A549 (cell line): ENCODE measurements at regions not wholly inside any gene's neighbourhood (a gene's known extent, or its start where the extent isn't known, plus 50 kb on each side); places are given as distances from the start of the nearest gene placed in this dataset.

Source experiments
- EHMT2 ChIP-seq: fragments of 200-600 bp; sonication (generic); IDR thresholded peaks from 2 replicates; pipeline ENCODE4 v1.6.1; 2016; ENCODE audit warnings: antibody characterized with exemption, low read depth, mild to moderate bottlenecking, moderate library complexity
- NFE2L2 ChIP-seq: fragments of 150-350 bp; conservative IDR thresholded peaks from 2 replicates; pipeline ENCODE4 v1.6.1; 2014; ENCODE audit warnings: low read length
- TF ChIP-seq, protein P1 (sequence below): fragments of >200 bp; sonication (Bioruptor Twin); formaldehyde crosslinking; IDR thresholded peaks from 3 replicates; pipeline ENCODE4 v1.6.1; 2016
- TF ChIP-seq, protein P2 (sequence below): fragments of >200 bp; sonication (Bioruptor Twin); formaldehyde crosslinking; IDR thresholded peaks from 3 replicates; pipeline ENCODE4 v1.5.1; 2016
- TF ChIP-seq, protein P3 (sequence below): fragments of 250-450 bp; sonication (Bioruptor Pico); IDR thresholded peaks from 2 replicates; pipeline ENCODE4 v1.5.0; 2021; ENCODE audit warnings: mild to moderate bottlenecking, moderate library complexity, borderline replicate concordance

DNA sequence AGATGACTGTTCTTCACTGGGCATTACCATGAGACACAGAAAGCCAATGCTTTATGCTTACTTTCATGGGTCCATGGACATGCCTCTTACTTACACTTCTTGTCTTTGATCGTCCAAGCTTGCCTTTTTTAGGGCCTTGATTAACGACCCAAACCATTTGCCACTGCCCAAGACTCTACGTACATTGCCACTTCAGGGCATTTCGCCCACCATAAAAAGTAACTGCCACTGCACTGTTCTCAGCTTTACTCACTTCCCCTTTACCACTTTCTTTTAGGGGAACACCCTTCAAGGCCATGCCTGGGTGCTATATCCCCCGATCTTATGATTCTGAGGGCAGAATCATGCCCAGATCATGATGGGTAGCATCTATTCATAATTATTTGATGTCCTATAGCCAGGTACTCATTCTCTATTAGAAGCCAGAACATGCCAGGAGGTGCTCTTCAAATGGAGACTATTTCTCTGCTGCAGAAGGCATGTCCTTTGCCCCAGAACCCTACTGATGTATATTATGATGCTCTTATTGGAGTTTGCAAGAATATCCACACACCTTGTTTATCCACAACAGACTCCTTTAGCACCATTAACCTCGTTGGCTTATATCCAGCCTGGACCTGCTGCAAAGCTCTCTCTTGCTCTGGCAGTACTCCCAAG lies 64.1 kb upstream of the RAD23B start:
- TF ChIP-seq EHMT2: no peak
- TF ChIP-seq, protein P1, sequence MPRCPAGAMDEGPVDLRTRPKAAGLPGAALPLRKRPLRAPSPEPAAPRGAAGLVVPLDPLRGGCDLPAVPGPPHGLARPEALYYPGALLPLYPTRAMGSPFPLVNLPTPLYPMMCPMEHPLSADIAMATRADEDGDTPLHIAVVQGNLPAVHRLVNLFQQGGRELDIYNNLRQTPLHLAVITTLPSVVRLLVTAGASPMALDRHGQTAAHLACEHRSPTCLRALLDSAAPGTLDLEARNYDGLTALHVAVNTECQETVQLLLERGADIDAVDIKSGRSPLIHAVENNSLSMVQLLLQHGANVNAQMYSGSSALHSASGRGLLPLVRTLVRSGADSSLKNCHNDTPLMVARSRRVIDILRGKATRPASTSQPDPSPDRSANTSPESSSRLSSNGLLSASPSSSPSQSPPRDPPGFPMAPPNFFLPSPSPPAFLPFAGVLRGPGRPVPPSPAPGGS: no peak
- TF ChIP-seq, protein P2, sequence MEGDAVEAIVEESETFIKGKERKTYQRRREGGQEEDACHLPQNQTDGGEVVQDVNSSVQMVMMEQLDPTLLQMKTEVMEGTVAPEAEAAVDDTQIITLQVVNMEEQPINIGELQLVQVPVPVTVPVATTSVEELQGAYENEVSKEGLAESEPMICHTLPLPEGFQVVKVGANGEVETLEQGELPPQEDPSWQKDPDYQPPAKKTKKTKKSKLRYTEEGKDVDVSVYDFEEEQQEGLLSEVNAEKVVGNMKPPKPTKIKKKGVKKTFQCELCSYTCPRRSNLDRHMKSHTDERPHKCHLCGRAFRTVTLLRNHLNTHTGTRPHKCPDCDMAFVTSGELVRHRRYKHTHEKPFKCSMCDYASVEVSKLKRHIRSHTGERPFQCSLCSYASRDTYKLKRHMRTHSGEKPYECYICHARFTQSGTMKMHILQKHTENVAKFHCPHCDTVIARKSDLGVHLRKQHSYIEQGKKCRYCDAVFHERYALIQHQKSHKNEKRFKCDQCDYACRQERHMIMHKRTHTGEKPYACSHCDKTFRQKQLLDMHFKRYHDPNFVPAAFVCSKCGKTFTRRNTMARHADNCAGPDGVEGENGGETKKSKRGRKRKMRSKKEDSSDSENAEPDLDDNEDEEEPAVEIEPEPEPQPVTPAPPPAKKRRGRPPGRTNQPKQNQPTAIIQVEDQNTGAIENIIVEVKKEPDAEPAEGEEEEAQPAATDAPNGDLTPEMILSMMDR: no peak
- TF ChIP-seq, protein P3, sequence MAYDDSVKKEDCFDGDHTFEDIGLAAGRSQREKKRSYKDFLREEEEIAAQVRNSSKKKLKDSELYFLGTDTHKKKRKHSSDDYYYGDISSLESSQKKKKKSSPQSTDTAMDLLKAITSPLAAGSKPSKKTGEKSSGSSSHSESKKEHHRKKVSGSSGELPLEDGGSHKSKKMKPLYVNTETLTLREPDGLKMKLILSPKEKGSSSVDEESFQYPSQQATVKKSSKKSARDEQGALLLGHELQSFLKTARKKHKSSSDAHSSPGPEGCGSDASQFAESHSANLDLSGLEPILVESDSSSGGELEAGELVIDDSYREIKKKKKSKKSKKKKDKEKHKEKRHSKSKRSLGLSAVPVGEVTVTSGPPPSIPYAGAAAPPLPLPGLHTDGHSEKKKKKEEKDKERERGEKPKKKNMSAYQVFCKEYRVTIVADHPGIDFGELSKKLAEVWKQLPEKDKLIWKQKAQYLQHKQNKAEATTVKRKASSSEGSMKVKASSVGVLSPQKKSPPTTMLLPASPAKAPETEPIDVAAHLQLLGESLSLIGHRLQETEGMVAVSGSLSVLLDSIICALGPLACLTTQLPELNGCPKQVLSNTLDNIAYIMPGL (CRISPR knock-in tag): no peak
- no peak for TF ChIP-seq NFE2L2
